C4-2B (cell line): ENCODE measurements at regions not wholly inside any gene's neighbourhood (a gene's known extent, or its start where the extent isn't known, plus 50 kb on each side); places are given as distances from the start of the nearest gene placed in this dataset.
A peak's percentile ranks its signal among the peaks of the same experiment; 100 is the strongest.

ENCODE experiments used
- ZFX ChIP-seq: fragments of 450-650 bp; IDR thresholded peaks from 2 replicates; pipeline ENCODE4 v1.6.1; 2017
- TF ChIP-seq, protein P1 (sequence below): fragments of 450-650 bp; conservative IDR thresholded peaks from 2 replicates; pipeline ENCODE4 v1.5.1; 2017; ENCODE audit warnings: mild to moderate bottlenecking

DNA sequence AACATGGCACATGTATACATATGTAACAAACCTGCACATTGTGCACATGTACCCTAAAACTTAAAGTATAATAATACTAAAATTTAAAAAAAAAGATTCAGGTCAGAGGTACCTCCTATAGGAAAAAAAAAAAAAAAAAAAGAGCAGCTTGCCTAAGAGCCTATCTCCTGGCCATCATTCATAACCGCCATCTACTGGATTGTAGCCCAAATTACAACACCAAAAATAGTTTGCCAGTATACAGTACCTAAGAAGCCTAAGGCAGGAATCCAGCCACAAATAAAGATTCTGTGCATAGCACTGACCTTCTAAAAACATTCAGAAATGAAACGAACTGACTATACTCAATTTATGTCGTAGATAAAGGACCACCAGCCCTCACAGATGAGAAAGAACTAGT is 438.4 kb upstream of the ADGRB3 start:
- no peak for TF ChIP-seq ZFX
- TF ChIP-seq, protein P1, sequence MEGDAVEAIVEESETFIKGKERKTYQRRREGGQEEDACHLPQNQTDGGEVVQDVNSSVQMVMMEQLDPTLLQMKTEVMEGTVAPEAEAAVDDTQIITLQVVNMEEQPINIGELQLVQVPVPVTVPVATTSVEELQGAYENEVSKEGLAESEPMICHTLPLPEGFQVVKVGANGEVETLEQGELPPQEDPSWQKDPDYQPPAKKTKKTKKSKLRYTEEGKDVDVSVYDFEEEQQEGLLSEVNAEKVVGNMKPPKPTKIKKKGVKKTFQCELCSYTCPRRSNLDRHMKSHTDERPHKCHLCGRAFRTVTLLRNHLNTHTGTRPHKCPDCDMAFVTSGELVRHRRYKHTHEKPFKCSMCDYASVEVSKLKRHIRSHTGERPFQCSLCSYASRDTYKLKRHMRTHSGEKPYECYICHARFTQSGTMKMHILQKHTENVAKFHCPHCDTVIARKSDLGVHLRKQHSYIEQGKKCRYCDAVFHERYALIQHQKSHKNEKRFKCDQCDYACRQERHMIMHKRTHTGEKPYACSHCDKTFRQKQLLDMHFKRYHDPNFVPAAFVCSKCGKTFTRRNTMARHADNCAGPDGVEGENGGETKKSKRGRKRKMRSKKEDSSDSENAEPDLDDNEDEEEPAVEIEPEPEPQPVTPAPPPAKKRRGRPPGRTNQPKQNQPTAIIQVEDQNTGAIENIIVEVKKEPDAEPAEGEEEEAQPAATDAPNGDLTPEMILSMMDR, result peak; percentile 51
